ENCODE measurements at regions not wholly inside any gene's neighbourhood (a gene's known extent, or its start where the extent isn't known, plus 50 kb on each side); places are given as distances from the start of the nearest gene placed in this dataset.

DNA sequence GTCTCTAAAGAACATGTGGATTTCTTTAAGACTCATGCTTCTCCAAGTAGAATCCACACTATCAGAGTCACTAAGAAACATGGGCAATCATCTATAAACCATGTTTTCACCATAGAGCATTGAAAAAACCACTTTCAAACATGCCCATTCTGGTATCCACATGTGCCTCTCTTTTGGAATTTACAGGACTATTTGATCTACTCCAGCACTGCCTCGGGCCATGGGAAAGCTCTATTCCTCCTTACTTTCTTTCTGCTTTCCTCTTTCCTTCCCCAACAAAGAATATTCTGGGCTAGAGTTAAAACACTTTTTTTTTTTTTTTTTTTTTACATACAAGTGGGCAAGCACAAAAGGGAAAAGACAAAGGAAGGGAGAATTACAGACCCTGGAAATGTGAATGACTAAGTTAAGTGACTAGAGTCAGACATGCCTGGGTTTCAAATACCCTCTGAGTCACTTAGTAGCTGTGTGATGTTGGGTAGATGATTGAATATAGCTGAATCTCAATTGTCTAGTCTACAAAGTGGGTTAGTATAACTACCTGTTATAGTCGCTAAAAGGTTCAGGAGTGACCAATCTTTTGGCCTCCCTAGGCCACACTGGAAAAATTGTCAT, 847.7 kb upstream of the INTU start:
- TF ChIP-seq, protein P1, sequence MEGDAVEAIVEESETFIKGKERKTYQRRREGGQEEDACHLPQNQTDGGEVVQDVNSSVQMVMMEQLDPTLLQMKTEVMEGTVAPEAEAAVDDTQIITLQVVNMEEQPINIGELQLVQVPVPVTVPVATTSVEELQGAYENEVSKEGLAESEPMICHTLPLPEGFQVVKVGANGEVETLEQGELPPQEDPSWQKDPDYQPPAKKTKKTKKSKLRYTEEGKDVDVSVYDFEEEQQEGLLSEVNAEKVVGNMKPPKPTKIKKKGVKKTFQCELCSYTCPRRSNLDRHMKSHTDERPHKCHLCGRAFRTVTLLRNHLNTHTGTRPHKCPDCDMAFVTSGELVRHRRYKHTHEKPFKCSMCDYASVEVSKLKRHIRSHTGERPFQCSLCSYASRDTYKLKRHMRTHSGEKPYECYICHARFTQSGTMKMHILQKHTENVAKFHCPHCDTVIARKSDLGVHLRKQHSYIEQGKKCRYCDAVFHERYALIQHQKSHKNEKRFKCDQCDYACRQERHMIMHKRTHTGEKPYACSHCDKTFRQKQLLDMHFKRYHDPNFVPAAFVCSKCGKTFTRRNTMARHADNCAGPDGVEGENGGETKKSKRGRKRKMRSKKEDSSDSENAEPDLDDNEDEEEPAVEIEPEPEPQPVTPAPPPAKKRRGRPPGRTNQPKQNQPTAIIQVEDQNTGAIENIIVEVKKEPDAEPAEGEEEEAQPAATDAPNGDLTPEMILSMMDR (IDR thresholded peaks at IDR 0.05) = no peak
- no peak for TF ChIP-seq POLR2A (IDR thresholded peaks at IDR 0.05)

Measured in lower leg skin (tissue), 3 donors.